GM23338 (cell line): ENCODE measurements at regions not wholly inside any gene's neighbourhood (a gene's known extent, or its start where the extent isn't known, plus 50 kb on each side); places are given as distances from the start of the nearest gene placed in this dataset.

Experiments used
- ATAC-seq: fragments of 200-7000 bp; cut with Tn5 transposase; 3 replicates; pipeline ENCODE4 v1.9.1; 2020
- DNase-seq: peaks from one replicate; pipeline ENCODE4 v3.0.0-alpha.2; 2015; ENCODE audit warnings: low spot score
- H2AFZ ChIP-seq: fragments of 200-600 bp; sonication (generic); 2 replicates; pipeline ENCODE4 v1.8.0; 2016; ENCODE audit warnings: antibody characterized with exemption, mild to moderate bottlenecking, moderate library complexity
- H3F3A ChIP-seq: fragments of 200-600 bp; sonication (generic); replicated peaks from 2 replicates; pipeline ENCODE4 v1.8.0; 2017; ENCODE audit warnings: antibody characterized with exemption, mixed run types, low read depth
- H3K27ac ChIP-seq: fragments of 200-600 bp; sonication (generic); 2 replicates; pipeline ENCODE4 v1.6.1; 2016; ENCODE audit warnings: low read depth
- H3K27me3 ChIP-seq: fragments of 200-600 bp; sonication (generic); 2 replicates; pipeline ENCODE4 v1.8.0; 2016; ENCODE audit warnings: mild to moderate bottlenecking, mixed run types, moderate library complexity; ENCODE audit not compliant: insufficient read depth
- H3K36me3 ChIP-seq: fragments of 200-600 bp; sonication (generic); 2 replicates; pipeline ENCODE4 v1.8.0; 2016; ENCODE audit warnings: mild to moderate bottlenecking; ENCODE audit not compliant: insufficient read depth
- H3K4me1 ChIP-seq: fragments of 200-600 bp; sonication (generic); 2 replicates; pipeline ENCODE4 v1.8.0; 2016; ENCODE audit warnings: mild to moderate bottlenecking, moderate library complexity; ENCODE audit not compliant: insufficient read depth
- H3K4me2 ChIP-seq: fragments of 200-600 bp; sonication (generic); 2 replicates; pipeline ENCODE4 v1.7.1; 2017; ENCODE audit warnings: mixed run types
- H3K4me3 ChIP-seq: fragments of 200-600 bp; sonication (generic); 2 replicates; pipeline ENCODE4 v1.6.1; 2016; ENCODE audit warnings: mixed run types
- H3K79me2 ChIP-seq: fragments of 200-600 bp; sonication (generic); replicated peaks from 2 replicates; pipeline ENCODE4 v1.8.0; 2017; ENCODE audit warnings: mild to moderate bottlenecking; ENCODE audit not compliant: insufficient read depth
- H3K9me2 ChIP-seq: fragments of 200-600 bp; sonication (generic); 2 replicates; pipeline ENCODE4 v1.8.0; 2017; ENCODE audit not compliant: insufficient read depth
- H4K20me1 ChIP-seq: fragments of 200-600 bp; sonication (generic); replicated peaks from 2 replicates; pipeline ENCODE4 v1.8.0; 2017; ENCODE audit warnings: mild to moderate bottlenecking; ENCODE audit not compliant: insufficient read depth
- H3K27ac Mint-ChIP-seq: 2 replicates; pipeline ENCODE4 v1.8.0; 2020; ENCODE audit warnings: inconsistent platforms, mild to moderate bottlenecking, moderate library complexity, mixed read lengths
- H3K27me3 Mint-ChIP-seq: 3 replicates; pipeline ENCODE4 v1.8.0; 2022; ENCODE audit warnings: low read depth, mild to moderate bottlenecking, moderate library complexity, mixed read lengths, inconsistent platforms; ENCODE audit not compliant: insufficient read depth, poor library complexity
- H3K36me3 Mint-ChIP-seq: 3 replicates; pipeline ENCODE4 v1.8.0; 2021; ENCODE audit warnings: low read depth, mild to moderate bottlenecking, inconsistent platforms, moderate library complexity, mixed read lengths
- H3K4me1 Mint-ChIP-seq: 3 replicates; pipeline ENCODE4 v1.8.0; 2020; ENCODE audit warnings: mild to moderate bottlenecking, inconsistent platforms, mixed read lengths
- H3K4me3 Mint-ChIP-seq: 3 replicates; pipeline ENCODE4 v1.8.0; 2021; ENCODE audit warnings: moderate library complexity, mild to moderate bottlenecking, inconsistent platforms, mixed read lengths
- H3K9me3 Mint-ChIP-seq: 3 replicates; pipeline ENCODE4 v1.8.0; 2020; ENCODE audit warnings: moderate library complexity, mild to moderate bottlenecking, inconsistent platforms, mixed read lengths
- CREB1 ChIP-seq: fragments of 250-450 bp; sonication (Bioruptor Pico); IDR thresholded peaks from 2 replicates; pipeline ENCODE4 v1.5.0; 2020; ENCODE audit warnings: low read depth, mild to moderate bottlenecking, moderate library complexity
- EZH2 ChIP-seq: fragments of 200-600 bp; sonication (generic); IDR thresholded peaks from one replicate; pipeline ENCODE4 v1.8.0; 2017; ENCODE audit warnings: antibody characterized with exemption, mild to moderate bottlenecking, low read depth; ENCODE audit not compliant: unreplicated experiment
- EZH2phosphoT487 ChIP-seq: fragments of 200-600 bp; sonication (generic); IDR thresholded peaks from one replicate; pipeline ENCODE4 v1.8.1; 2018; ENCODE audit warnings: antibody characterized with exemption; ENCODE audit not compliant: unreplicated experiment
- JUNB ChIP-seq: IDR thresholded peaks from one replicate; pipeline ENCODE4 v1.6.1; 2016; ENCODE audit warnings: antibody characterized with exemption; ENCODE audit not compliant: unreplicated experiment
- POLR2AphosphoS5 ChIP-seq: IDR thresholded peaks from 2 replicates; pipeline ENCODE4 v1.6.1; 2016; ENCODE audit warnings: antibody characterized with exemption, low read depth
- STAT1 ChIP-seq: IDR thresholded peaks from one replicate; pipeline ENCODE4 v1.6.1; 2016; ENCODE audit warnings: antibody characterized with exemption; ENCODE audit not compliant: unreplicated experiment
- ZNF114 ChIP-seq: fragments of 250-450 bp; sonication (Bioruptor Pico); IDR thresholded peaks from 2 replicates; pipeline ENCODE4 v1.5.0; 2020; ENCODE audit warnings: mild to moderate bottlenecking, moderate library complexity
- TF ChIP-seq, protein P1 (sequence below): IDR thresholded peaks from one replicate; pipeline ENCODE4 v1.6.1; 2018; ENCODE audit warnings: antibody characterized with exemption; ENCODE audit not compliant: unreplicated experiment
- TF ChIP-seq, protein P2 (sequence below): IDR thresholded peaks from 2 replicates; pipeline ENCODE4 v1.6.1; 2016; ENCODE audit warnings: antibody characterized with exemption

DNA sequence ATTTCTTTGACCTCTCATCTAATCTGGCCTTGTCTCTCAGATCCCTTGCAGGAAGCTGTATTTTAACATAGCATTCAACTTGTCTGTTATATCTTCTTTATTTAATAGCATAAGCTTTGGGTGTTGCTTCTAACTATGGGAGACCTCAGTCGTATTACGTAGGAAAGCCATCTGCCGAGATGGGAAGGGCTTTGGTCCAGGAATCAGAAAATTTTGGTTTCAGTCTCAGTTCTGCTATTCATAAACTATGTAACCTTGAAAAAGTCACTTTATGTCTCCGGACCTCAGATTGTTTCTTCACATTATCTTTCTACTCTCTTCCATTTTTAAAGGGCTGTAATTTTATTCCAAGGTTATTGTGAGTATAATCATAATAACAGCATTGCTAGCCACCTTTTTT, 297.7 kb downstream of the SATB2 start:
- H3K9me2 ChIP-seq, result peaks cover 7% of the 10 kb centered on the region
- no peaks in the 10 kb centered on the region for H4K20me1 ChIP-seq
- no peak for ATAC-seq
- no peak overlapping the region for H3K27ac Mint-ChIP-seq
- peaks cover 15% of the 10 kb centered on the region for H3K4me1 Mint-ChIP-seq
- no peak overlapping the region for H3K4me3 ChIP-seq
- TF ChIP-seq JUNB, result no peak
- TF ChIP-seq, protein P1, sequence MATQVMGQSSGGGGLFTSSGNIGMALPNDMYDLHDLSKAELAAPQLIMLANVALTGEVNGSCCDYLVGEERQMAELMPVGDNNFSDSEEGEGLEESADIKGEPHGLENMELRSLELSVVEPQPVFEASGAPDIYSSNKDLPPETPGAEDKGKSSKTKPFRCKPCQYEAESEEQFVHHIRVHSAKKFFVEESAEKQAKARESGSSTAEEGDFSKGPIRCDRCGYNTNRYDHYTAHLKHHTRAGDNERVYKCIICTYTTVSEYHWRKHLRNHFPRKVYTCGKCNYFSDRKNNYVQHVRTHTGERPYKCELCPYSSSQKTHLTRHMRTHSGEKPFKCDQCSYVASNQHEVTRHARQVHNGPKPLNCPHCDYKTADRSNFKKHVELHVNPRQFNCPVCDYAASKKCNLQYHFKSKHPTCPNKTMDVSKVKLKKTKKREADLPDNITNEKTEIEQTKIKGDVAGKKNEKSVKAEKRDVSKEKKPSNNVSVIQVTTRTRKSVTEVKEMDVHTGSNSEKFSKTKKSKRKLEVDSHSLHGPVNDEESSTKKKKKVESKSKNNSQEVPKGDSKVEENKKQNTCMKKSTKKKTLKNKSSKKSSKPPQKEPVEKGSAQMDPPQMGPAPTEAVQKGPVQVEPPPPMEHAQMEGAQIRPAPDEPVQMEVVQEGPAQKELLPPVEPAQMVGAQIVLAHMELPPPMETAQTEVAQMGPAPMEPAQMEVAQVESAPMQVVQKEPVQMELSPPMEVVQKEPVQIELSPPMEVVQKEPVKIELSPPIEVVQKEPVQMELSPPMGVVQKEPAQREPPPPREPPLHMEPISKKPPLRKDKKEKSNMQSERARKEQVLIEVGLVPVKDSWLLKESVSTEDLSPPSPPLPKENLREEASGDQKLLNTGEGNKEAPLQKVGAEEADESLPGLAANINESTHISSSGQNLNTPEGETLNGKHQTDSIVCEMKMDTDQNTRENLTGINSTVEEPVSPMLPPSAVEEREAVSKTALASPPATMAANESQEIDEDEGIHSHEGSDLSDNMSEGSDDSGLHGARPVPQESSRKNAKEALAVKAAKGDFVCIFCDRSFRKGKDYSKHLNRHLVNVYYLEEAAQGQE, result no peak
- TF ChIP-seq, protein P2, sequence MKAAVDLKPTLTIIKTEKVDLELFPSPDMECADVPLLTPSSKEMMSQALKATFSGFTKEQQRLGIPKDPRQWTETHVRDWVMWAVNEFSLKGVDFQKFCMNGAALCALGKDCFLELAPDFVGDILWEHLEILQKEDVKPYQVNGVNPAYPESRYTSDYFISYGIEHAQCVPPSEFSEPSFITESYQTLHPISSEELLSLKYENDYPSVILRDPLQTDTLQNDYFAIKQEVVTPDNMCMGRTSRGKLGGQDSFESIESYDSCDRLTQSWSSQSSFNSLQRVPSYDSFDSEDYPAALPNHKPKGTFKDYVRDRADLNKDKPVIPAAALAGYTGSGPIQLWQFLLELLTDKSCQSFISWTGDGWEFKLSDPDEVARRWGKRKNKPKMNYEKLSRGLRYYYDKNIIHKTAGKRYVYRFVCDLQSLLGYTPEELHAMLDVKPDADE, result no peak
- TF ChIP-seq POLR2AphosphoS5, result no peak
- TF ChIP-seq CREB1 (CRISPR knock-in tag), result no peak
- TF ChIP-seq EZH2, result no peak
- TF ChIP-seq STAT1, result no peak
- TF ChIP-seq ZNF114 (CRISPR knock-in tag), result no peak
- TF ChIP-seq EZH2phosphoT487, result no peak
- no peak overlapping the region for H3K27ac ChIP-seq
- H3K79me2 ChIP-seq, result no peaks in the 10 kb centered on the region
- peaks cover 13% of the 10 kb centered on the region for H3K4me1 ChIP-seq
- peaks cover 6% of the 10 kb centered on the region; the same call in 1 of the 2 replicates for H3K36me3 ChIP-seq
- peaks cover 23% of the 10 kb centered on the region for H3K9me3 Mint-ChIP-seq
- no peaks in the 10 kb centered on the region for H3K27me3 Mint-ChIP-seq
- no peak overlapping the region for H3K4me3 Mint-ChIP-seq
- no peak overlapping the region for H2AFZ ChIP-seq
- H3K4me2 ChIP-seq, result no peak overlapping the region
- no peak for DNase-seq
- H3F3A ChIP-seq, result no peaks in the 10 kb centered on the region
- peaks cover 16% of the 10 kb centered on the region; the same call in 1 of the 3 replicates for H3K36me3 Mint-ChIP-seq
- H3K27me3 ChIP-seq, result no peaks in the 10 kb centered on the region

DNA sequence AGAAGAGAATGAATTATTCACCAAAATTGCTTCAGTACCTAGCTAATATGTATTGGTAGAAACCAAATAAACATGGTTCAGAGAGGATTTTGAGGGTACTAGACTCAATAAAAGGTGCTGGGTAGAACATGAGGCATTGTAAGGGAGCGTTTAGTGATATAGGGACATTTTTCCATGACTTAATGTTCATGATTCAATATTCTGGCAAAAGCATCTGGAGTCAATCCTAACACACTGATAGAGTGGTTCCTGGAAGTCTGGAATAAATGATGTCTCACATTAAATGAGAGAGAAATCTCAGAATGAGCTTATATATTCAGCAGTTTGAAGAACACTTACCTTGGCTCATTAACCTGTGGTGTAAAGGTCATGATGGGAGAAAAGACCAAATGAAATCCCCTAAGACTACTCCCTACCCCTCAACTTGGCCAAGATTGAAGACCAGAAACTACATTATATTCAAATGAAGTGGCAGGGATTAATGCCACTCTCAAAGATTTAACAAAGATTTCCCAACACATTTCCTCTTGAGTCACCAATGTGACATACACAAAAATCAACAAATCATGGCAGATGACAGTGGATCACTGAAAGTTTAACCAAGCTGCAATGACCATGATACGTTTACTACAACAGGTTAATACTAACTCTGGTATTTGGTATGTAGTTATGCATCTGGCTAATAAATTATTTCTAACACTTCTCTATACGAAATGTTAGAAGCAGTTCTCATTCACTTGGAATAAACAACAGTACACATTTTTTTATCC, 309.5 kb downstream of the SATB2 start:
- Histone ChIP-seq H3K9me2 (peaks cover 19% of the 10 kb centered on the region; the same call in 1 of the 2 replicates), H3F3A (no peaks in the 10 kb centered on the region)
- no peak for TF ChIP-seq STAT1
- TF ChIP-seq, protein P2, result no peak
- no peak for TF ChIP-seq JUNB
- TF ChIP-seq, protein P1, result no peak

More for the DNA sequence above, 309.5 kb downstream of the SATB2 start:
- Mint-ChIP-seq H3K36me3 (no peaks in the 10 kb centered on the region), H3K9me3 (no peaks in the 10 kb centered on the region; the same call in 2 of the 3 replicates), H3K27me3 (no peaks in the 10 kb centered on the region), H3K27ac (no peak overlapping the region), H3K4me1 (no peaks in the 10 kb centered on the region), H3K4me3 (no peak overlapping the region)
- DNase-seq (no peak), ATAC-seq (no peak)
- no peak overlapping the region for H3K4me2 ChIP-seq
- no peaks in the 10 kb centered on the region for H3K36me3 ChIP-seq
- H2AFZ ChIP-seq, result no peak overlapping the region
- H3K79me2 ChIP-seq, result no peaks in the 10 kb centered on the region
- no peak overlapping the region for H3K27ac ChIP-seq
- no peaks in the 10 kb centered on the region for H3K4me1 ChIP-seq
- H3K4me3 ChIP-seq, result no peak overlapping the region
- no peaks in the 10 kb centered on the region for H3K27me3 ChIP-seq
- H4K20me1 ChIP-seq, result no peaks in the 10 kb centered on the region
